Endothelial cell (in vitro differentiated cells): ENCODE measurements at regions not wholly inside any gene's neighbourhood (a gene's known extent, or its start where the extent isn't known, plus 50 kb on each side); places are given as distances from the start of the nearest gene placed in this dataset.

ENCODE experiments used
- DNase-seq: peaks from one replicate; pipeline ENCODE4 v3.0.0; 2021; ENCODE audit warnings: low spot score
- H3K27ac Mint-ChIP-seq: one replicate; pipeline ENCODE4 v1.8.0; 2021; ENCODE audit warnings: mixed read lengths, inconsistent platforms; ENCODE audit not compliant: unreplicated experiment
- H3K27me3 Mint-ChIP-seq: one replicate; pipeline ENCODE4 v1.8.0; 2021; ENCODE audit warnings: mild to moderate bottlenecking, moderate library complexity, mixed read lengths, inconsistent platforms; ENCODE audit not compliant: unreplicated experiment
- H3K36me3 Mint-ChIP-seq: one replicate; pipeline ENCODE4 v1.8.0; 2021; ENCODE audit warnings: mild to moderate bottlenecking, low read depth, mixed read lengths, inconsistent platforms; ENCODE audit not compliant: unreplicated experiment
- H3K4me1 Mint-ChIP-seq: one replicate; pipeline ENCODE4 v1.8.0; 2021; ENCODE audit warnings: mild to moderate bottlenecking, mixed read lengths, inconsistent platforms; ENCODE audit not compliant: unreplicated experiment
- H3K4me3 Mint-ChIP-seq: one replicate; pipeline ENCODE4 v1.8.0; 2021; ENCODE audit warnings: mild to moderate bottlenecking, mixed read lengths, inconsistent platforms; ENCODE audit not compliant: unreplicated experiment
- H3K9me3 Mint-ChIP-seq: one replicate; pipeline ENCODE4 v1.8.0; 2021; ENCODE audit warnings: mixed read lengths, inconsistent platforms; ENCODE audit not compliant: unreplicated experiment
- TF ChIP-seq, protein P1 (sequence below): fragments of 200-600 bp; sonication (generic); IDR thresholded peaks from one replicate; pipeline ENCODE4 v1.5.0; 2021; ENCODE audit warnings: antibody characterized with exemption; ENCODE audit not compliant: unreplicated experiment

DNA sequence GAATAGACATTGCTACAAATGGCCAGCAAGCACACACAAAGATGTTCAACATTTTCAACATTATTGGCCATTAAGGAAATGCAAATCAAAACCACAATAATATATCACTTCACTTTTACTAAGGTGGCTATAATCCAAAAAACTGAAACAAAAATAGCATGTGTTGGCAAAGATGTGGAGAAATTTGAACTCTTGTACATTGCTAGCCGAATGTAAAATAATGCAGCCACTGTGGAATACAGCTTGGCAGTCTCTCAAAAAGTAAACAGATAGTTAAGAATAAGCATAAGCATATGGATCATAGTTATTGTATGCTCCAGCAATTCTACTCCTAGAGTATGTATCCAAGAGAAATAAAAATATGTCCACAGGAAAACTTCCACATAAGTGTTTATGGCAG, 192.5 kb downstream of the EN1 start:
- DNase-seq: no peak
- Mint-ChIP-seq H3K27me3 (peaks cover 1% of the 10 kb centered on the region), H3K9me3 (no peaks in the 10 kb centered on the region)

GRCh38 chr2:118650327-118650726, 197.1 kb downstream of the EN1 start:
- Mint-ChIP-seq H3K4me1 (peaks cover 3% of the 10 kb centered on the region), H3K27ac (no peak overlapping the region), H3K4me3 (no peak overlapping the region), H3K36me3 (no peaks in the 10 kb centered on the region), H3K9me3 (no peaks in the 10 kb centered on the region), H3K27me3 (no peaks in the 10 kb centered on the region)
- DNase-seq: no peak
- TF ChIP-seq, protein P1, sequence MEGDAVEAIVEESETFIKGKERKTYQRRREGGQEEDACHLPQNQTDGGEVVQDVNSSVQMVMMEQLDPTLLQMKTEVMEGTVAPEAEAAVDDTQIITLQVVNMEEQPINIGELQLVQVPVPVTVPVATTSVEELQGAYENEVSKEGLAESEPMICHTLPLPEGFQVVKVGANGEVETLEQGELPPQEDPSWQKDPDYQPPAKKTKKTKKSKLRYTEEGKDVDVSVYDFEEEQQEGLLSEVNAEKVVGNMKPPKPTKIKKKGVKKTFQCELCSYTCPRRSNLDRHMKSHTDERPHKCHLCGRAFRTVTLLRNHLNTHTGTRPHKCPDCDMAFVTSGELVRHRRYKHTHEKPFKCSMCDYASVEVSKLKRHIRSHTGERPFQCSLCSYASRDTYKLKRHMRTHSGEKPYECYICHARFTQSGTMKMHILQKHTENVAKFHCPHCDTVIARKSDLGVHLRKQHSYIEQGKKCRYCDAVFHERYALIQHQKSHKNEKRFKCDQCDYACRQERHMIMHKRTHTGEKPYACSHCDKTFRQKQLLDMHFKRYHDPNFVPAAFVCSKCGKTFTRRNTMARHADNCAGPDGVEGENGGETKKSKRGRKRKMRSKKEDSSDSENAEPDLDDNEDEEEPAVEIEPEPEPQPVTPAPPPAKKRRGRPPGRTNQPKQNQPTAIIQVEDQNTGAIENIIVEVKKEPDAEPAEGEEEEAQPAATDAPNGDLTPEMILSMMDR: no peak

More for the DNA sequence above, 192.5 kb downstream of the EN1 start:
- TF ChIP-seq, protein P1: no peak
- Mint-ChIP-seq H3K27ac (no peak overlapping the region), H3K4me3 (no peak overlapping the region), H3K36me3 (no peaks in the 10 kb centered on the region), H3K4me1 (peaks cover 3% of the 10 kb centered on the region)

- peaks cover 2% of the 10 kb centered on the region for H3K27me3 Mint-ChIP-seq
- no peak overlapping the region for H3K27ac Mint-ChIP-seq
- H3K9me3 Mint-ChIP-seq: no peaks in the 10 kb centered on the region
- no peaks in the 10 kb centered on the region for H3K36me3 Mint-ChIP-seq
- H3K4me1 Mint-ChIP-seq: peaks cover 2% of the 10 kb centered on the region
- no peak for DNase-seq
- TF ChIP-seq, protein P1: no peak
- H3K4me3 Mint-ChIP-seq: no peak overlapping the region
These were observed 201.6 kb downstream of the EN1 start for GRCh38 chr2:118645876-118646275.

- Mint-ChIP-seq H3K27ac (no peak overlapping the region), H3K4me1 (peaks cover 2% of the 10 kb centered on the region), H3K4me3 (no peak overlapping the region), H3K9me3 (no peaks in the 10 kb centered on the region), H3K36me3 (no peaks in the 10 kb centered on the region), H3K27me3 (peaks cover 2% of the 10 kb centered on the region)
- DNase-seq: no peak
- TF ChIP-seq, protein P1: no peak
These were observed 203.3 kb downstream of the EN1 start for GRCh38 chr2:118644190-118644589.

- Mint-ChIP-seq H3K9me3 (no peaks in the 10 kb centered on the region), H3K36me3 (no peaks in the 10 kb centered on the region), H3K4me1 (peaks cover 2% of the 10 kb centered on the region), H3K27me3 (peaks cover 2% of the 10 kb centered on the region), H3K27ac (no peak overlapping the region), H3K4me3 (no peak overlapping the region)
- TF ChIP-seq, protein P1: no peak
- DNase-seq: no peak
These were observed 204.2 kb downstream of the EN1 start for GRCh38 chr2:118643294-118643693.
